ENCODE measurements at regions not wholly inside any gene's neighbourhood (a gene's known extent, or its start where the extent isn't known, plus 50 kb on each side); places are given as distances from the start of the nearest gene placed in this dataset.

DNA sequence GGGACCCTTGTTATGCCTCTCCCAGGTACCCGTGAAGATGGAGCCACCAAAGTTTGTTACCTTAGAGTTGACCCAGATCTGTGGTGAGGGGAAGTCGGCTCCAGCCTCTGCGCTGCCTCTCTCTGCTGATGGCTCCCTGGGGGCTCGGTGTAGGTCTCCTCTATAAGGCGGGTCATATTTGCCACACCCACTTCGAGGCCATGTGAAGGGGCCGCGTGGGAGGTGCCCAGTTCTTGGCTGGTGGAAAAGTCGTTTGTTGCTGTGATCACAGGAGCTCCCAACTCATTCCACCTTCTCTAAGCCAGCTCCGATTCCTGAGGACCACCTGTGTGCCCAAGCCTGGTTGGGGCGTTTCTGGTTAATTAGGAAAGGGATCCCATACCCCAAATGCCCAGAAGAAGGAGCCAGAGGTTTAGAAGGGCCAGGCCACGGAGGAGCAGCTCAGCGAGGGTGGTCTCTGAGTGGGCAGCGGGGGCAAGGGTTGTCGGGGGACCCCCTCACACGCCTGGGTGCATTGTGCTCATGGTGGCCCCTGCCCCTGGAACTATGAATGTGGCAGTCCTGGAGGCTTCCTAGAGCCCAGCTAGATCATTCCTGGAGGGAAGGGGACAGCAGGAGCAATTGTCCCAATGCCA is 296.5 kb downstream of the ZNF536 start:
- TF ChIP-seq, protein P1, sequence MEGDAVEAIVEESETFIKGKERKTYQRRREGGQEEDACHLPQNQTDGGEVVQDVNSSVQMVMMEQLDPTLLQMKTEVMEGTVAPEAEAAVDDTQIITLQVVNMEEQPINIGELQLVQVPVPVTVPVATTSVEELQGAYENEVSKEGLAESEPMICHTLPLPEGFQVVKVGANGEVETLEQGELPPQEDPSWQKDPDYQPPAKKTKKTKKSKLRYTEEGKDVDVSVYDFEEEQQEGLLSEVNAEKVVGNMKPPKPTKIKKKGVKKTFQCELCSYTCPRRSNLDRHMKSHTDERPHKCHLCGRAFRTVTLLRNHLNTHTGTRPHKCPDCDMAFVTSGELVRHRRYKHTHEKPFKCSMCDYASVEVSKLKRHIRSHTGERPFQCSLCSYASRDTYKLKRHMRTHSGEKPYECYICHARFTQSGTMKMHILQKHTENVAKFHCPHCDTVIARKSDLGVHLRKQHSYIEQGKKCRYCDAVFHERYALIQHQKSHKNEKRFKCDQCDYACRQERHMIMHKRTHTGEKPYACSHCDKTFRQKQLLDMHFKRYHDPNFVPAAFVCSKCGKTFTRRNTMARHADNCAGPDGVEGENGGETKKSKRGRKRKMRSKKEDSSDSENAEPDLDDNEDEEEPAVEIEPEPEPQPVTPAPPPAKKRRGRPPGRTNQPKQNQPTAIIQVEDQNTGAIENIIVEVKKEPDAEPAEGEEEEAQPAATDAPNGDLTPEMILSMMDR (IDR thresholded peaks at IDR 0.05; ENCODE audit: extremely low read depth, missing control alignments) = no peak
- no peak for DNase-seq (ENCODE audit: low spot score)

DNA sequence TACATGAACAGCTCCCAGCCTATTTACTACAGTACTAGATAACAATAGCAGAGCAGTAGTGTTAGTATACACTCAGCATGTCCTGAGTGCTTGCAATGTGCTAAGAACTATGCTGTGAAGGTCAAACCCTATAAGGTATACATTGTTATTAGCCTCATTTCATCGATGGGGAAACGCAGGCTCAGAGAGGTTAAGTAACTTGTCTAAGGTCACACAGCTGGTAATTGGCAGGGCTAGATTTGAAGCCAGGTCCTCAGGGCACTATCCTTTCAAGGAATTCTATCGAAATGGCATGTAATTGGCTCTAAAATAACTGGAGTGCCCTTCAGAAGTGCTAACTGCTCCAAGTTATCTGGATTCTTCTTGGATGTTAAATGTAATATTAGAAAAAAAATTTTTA is 295.6 kb downstream of the ZNF536 start:
- TF ChIP-seq, protein P1 (IDR thresholded peaks at IDR 0.05; ENCODE audit: extremely low read depth, missing control alignments) = no peak
- DNase-seq (ENCODE audit: low spot score) = no peak

DNA sequence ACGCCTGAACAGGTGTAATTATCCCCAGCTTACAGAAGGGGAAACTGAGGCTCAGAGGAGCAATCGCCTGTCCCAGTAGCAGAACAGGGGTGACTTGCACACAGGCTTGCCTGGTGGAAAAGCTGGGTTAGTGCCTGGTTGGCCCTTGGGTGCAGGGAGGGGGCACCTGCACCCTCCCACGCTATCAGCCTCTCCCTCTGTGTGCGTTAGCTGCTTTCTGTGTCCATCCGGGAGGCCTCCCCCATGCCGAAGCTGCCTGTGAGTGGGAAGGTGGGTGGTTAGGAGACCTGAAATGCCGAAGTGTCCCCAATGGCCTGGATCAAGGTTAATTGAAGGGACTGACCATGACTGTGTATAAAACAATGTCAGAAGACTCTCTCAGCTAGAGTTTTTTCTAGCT is 295.0 kb downstream of the ZNF536 start:
- TF ChIP-seq, protein P1 (IDR thresholded peaks at IDR 0.05; ENCODE audit: extremely low read depth, missing control alignments) = no peak
- DNase-seq (ENCODE audit: low spot score) = no peak

DNA sequence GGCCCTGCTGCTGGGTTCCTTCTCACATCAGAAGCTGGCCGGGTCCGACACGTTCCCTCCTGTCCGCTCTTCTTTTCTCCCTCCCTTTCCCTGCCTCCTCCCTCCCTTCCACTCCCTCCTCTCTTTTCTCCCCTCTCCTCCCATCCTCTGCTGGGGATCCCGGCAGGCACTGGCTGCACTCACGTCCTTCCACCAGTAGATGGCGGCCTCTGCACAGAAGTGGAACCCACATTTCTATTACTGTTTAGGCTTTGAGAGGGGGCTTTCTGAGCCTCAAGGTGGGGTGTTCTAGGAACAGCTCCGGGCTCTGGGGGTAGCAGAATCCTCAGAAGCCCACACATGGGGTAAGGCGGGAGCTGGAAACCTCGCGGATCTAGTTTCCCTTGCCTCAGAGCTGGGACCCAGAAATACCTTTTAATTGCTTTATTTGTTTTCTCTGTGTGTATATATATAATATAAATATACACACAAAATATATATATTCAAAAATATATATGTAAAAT is 294.2 kb downstream of the ZNF536 start:
- TF ChIP-seq, protein P1 (IDR thresholded peaks at IDR 0.05; ENCODE audit: extremely low read depth, missing control alignments) = peak; percentile 91
- DNase-seq (ENCODE audit: low spot score) = peak; percentile 56

DNA sequence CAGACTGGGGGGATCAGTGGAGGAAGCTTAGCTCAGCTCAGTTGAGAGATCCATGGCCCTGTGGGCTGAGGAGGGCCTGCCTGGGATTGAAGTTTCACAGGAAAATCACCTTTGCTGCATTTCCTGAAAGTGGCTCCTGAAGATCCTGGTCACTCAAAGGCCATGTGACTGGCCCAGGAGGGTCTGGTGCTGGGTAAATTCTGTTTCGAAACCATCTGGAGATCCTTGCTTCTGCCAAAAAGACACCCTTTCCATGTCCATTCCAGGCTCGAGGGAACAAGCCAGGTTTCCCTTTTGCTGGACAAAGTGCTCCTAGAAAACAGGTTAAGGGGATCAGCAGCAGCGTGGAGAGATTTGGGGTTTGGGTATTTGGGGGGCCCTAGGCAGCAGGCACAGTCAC is 293.3 kb downstream of the ZNF536 start:
- no peak for DNase-seq (ENCODE audit: low spot score)
- TF ChIP-seq, protein P1 (IDR thresholded peaks at IDR 0.05; ENCODE audit: extremely low read depth, missing control alignments) = no peak

DNA sequence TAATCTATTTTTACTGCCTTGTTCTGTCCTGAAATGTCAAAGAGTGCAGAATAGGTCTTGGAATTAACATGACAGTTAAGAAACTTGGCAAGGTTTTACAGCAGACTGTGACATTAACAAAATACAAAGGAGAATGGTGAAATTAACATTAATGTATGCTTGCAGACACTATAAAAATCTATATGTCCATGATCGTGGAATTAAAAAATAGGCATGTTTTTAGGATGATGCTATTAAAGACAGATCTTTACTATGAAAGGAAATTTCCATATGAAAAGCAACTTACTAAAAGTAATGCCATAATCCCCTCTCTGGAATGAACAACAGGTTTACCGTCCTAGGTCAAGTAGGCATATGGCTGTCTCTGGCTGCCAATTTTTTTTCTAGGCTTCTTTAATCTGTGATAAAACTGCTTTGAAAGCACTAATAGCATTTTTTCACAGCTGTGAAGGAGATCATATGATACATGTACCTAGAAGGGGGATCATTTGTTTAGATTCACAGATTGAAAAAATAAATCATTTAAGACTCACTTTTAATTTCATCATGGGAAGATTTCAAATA is 291.5 kb downstream of the ZNF536 start:
- TF ChIP-seq, protein P1 (IDR thresholded peaks at IDR 0.05; ENCODE audit: extremely low read depth, missing control alignments) = no peak
- DNase-seq (ENCODE audit: low spot score) = no peak

DNA sequence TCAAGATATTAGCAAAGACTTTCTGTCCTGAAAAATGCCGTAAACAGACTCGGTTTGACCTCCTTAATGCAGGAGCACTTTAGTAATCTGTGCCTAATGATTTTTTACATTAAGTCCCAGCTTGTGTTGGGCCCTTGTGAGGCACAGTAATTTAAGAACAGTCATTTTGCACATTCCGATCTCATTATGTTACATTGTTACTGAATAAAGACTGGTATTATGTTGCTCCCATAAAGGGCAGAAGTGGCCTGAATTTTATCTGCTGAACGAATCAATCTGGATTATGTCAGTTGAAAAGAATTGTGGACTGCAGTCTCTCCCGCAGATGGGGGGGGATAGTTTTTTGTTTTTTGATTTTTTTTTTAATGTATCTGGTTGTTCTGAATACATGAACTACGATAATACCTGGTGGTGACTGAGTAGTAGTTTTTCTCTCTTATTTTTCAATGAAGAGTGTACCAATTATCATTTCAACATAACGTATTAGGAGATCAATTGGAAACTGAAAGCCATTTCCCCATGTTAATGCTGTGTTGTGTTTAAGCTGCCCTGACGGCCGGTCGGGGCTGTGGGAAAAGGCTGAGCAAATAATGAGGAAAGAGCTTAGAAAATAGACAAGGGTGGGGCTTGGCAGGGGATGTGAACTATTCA is 290.2 kb downstream of the ZNF536 start:
- DNase-seq (ENCODE audit: low spot score) = no peak
- TF ChIP-seq, protein P1 (IDR thresholded peaks at IDR 0.05; ENCODE audit: extremely low read depth, missing control alignments) = no peak
